Osteocyte (in vitro differentiated cells): ENCODE measurements at regions not wholly inside any gene's neighbourhood (a gene's known extent, or its start where the extent isn't known, plus 50 kb on each side); places are given as distances from the start of the nearest gene placed in this dataset.

Source experiments
- DNase-seq: peaks from one replicate; pipeline ENCODE4 v3.0.0; 2021; ENCODE audit warnings: mixed read lengths; ENCODE audit not compliant: unreplicated experiment; ENCODE audit errors: extremely low spot score
- H3K27ac Mint-ChIP-seq: one replicate; pipeline ENCODE4 v1.8.0; 2021; ENCODE audit warnings: mild to moderate bottlenecking, mixed read lengths; ENCODE audit not compliant: unreplicated experiment
- H3K27me3 Mint-ChIP-seq: one replicate; pipeline ENCODE4 v1.8.0; 2021; ENCODE audit warnings: mixed read lengths; ENCODE audit not compliant: unreplicated experiment
- H3K36me3 Mint-ChIP-seq: one replicate; pipeline ENCODE4 v1.8.0; 2021; ENCODE audit warnings: mixed read lengths; ENCODE audit not compliant: unreplicated experiment
- H3K4me1 Mint-ChIP-seq: one replicate; pipeline ENCODE4 v1.8.0; 2021; ENCODE audit warnings: mixed read lengths; ENCODE audit not compliant: unreplicated experiment
- H3K4me3 Mint-ChIP-seq: one replicate; pipeline ENCODE4 v1.8.0; 2021; ENCODE audit warnings: mild to moderate bottlenecking, moderate library complexity, mixed read lengths; ENCODE audit not compliant: unreplicated experiment
- H3K9me3 Mint-ChIP-seq: one replicate; pipeline ENCODE4 v1.8.0; 2021; ENCODE audit warnings: mixed read lengths; ENCODE audit not compliant: unreplicated experiment
- CTCF ChIP-seq: fragments of 200-600 bp; sonication (generic); IDR thresholded peaks from 2 replicates; pipeline ENCODE4 v1.5.0; 2021; ENCODE audit warnings: antibody characterized with exemption, mild to moderate bottlenecking, moderate library complexity

DNA sequence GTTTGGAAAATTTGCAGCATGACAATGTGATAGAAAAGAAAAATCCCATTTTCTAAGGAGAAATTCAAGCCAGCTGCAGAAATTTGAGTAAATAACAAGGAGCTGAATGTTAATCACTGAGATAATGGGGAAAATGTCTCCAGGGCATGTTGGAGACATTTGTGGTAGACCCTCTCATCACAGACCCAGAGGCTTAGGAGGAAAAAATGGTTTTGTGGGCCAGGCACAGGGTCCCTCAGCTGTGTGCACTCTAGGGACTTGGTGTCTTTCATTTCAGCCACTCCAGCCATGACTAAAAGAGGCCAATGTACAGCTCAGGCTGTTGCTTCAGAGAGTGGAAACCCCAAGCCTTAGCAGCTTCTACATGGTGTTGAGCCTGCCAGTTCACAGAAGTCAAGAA, 111.4 kb upstream of the SYT10 start:
- H3K27ac Mint-ChIP-seq, result no peak overlapping the region
- no peaks in the 10 kb centered on the region for H3K4me1 Mint-ChIP-seq
- no peaks in the 10 kb centered on the region for H3K27me3 Mint-ChIP-seq
- H3K9me3 Mint-ChIP-seq, result no peaks in the 10 kb centered on the region
- no peak for DNase-seq
- H3K4me3 Mint-ChIP-seq, result no peak overlapping the region
- no peaks in the 10 kb centered on the region for H3K36me3 Mint-ChIP-seq
- no peak for TF ChIP-seq CTCF

DNA sequence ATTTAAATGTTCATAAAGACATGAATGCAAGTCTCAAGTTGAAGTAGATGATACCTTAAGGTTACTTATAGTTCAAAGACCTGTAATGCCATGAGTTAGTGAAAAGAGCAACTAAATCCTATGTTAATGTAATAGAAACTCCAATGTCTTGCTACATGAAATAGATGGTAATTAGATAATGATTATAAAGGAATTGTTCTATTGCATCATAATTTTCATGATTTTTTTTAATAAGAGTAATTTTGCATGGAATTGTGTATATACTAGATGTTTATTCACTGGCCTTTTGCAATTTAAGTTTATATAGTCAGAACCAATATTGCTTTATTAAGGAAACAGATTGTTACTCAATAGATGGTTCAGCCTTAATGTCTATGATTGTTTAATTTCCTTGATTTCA, 115.5 kb upstream of the SYT10 start:
- no peak for DNase-seq
- no peak overlapping the region for H3K27ac Mint-ChIP-seq
- no peak for TF ChIP-seq CTCF
- no peaks in the 10 kb centered on the region for H3K36me3 Mint-ChIP-seq
- H3K4me3 Mint-ChIP-seq, result no peak overlapping the region
- no peaks in the 10 kb centered on the region for H3K9me3 Mint-ChIP-seq
- no peaks in the 10 kb centered on the region for H3K27me3 Mint-ChIP-seq
- H3K4me1 Mint-ChIP-seq, result no peaks in the 10 kb centered on the region

DNA sequence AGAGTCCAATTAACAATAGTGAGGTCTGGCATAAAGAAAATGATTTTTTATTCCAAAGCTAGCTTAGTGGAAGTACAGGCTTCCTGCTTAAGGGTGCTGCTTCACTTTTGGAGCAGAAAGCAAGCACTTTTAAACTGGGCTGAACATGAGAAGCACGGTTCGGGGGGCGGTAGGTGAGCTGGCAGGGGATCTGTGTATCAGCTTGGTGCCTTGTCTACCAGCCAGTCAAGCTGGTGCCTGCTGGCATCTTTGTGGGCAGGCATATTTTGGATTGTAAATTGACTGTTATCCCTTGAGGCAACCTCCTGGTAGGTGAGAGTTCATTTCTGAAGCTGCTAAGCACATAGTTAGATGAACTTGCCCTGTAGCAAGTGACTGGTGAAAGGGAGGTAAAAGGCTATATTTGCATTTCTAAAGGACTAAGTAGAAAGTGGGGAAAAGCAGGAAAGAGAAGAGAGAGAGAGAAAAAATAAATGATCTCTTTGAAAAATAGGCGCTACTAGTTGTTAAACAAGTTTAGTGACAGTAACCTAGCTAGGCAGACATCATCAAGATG, 121.1 kb upstream of the SYT10 start:
- H3K9me3 Mint-ChIP-seq, result peaks cover 25% of the 10 kb centered on the region
- no peak overlapping the region for H3K4me3 Mint-ChIP-seq
- no peaks in the 10 kb centered on the region for H3K27me3 Mint-ChIP-seq
- TF ChIP-seq CTCF, result no peak
- H3K27ac Mint-ChIP-seq, result no peak overlapping the region
- no peaks in the 10 kb centered on the region for H3K36me3 Mint-ChIP-seq
- no peak for DNase-seq
- H3K4me1 Mint-ChIP-seq, result no peaks in the 10 kb centered on the region

GRCh38 chr12:33562401-33562800, 122.8 kb upstream of the SYT10 start:
- TF ChIP-seq CTCF, result no peak
- H3K27ac Mint-ChIP-seq, result no peak overlapping the region
- H3K9me3 Mint-ChIP-seq, result peaks cover 25% of the 10 kb centered on the region
- H3K4me1 Mint-ChIP-seq, result no peaks in the 10 kb centered on the region
- H3K27me3 Mint-ChIP-seq, result no peaks in the 10 kb centered on the region
- no peak for DNase-seq
- no peaks in the 10 kb centered on the region for H3K36me3 Mint-ChIP-seq
- H3K4me3 Mint-ChIP-seq, result no peak overlapping the region

DNA sequence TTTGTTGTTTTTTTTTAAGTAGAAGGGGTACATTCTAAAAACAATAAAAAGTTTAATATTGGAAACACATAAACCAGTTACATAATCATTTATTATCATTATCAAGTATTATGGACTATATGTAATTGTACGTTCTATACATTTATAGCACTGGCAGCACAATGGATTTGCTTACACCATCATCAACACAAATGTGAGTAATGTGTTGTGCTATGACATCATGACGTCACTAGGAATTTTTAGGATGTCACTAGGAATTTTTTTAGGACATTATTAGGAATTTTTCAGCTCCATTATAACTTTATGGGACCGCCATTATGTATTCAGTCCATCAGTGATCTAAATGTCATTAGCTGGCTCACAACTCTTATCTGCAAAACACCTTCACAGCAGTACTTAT, 126.8 kb upstream of the SYT10 start:
- no peak overlapping the region for H3K27ac Mint-ChIP-seq

More for the DNA sequence above, 126.8 kb upstream of the SYT10 start:
- no peaks in the 10 kb centered on the region for H3K27me3 Mint-ChIP-seq
- H3K4me3 Mint-ChIP-seq, result no peak overlapping the region
- no peaks in the 10 kb centered on the region for H3K4me1 Mint-ChIP-seq
- H3K36me3 Mint-ChIP-seq, result no peaks in the 10 kb centered on the region
- H3K9me3 Mint-ChIP-seq, result peaks cover 34% of the 10 kb centered on the region
- no peak for TF ChIP-seq CTCF
- no peak for DNase-seq
